NCI-H1694 (cell line): ENCODE measurements at regions not wholly inside any gene's neighbourhood (a gene's known extent, or its start where the extent isn't known, plus 50 kb on each side); places are given as distances from the start of the nearest gene placed in this dataset.
"Not testable (repeated sequence)": the region's sequence is repeated elsewhere in the genome, so short reads cannot be mapped to it uniquely, and the experiment has no call there.

Experiments used
- DNase-seq: peaks from one replicate; lab custom pipeline; 2025; lab: John Stamatoyannopoulos, UW

DNA sequence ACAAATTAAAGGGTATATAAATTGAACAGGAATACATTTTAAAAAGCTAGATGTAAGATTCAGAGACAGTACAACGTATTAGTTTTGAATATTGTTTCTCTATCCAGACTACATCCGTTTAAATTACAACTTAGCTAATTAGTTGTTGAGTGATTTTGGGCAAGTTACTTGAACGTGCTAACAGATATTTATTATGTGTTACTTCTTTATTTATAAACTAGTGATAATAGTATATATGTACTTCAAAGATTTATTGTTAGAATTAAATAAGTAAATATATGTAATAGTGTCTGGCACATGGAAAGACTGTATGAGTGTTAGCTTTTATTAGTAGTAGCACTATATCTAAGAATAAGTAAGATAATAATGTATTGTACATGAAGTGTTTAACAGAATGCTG is 92.0 kb upstream of the GBE1 start:
- DNase-seq: no peak

DNA sequence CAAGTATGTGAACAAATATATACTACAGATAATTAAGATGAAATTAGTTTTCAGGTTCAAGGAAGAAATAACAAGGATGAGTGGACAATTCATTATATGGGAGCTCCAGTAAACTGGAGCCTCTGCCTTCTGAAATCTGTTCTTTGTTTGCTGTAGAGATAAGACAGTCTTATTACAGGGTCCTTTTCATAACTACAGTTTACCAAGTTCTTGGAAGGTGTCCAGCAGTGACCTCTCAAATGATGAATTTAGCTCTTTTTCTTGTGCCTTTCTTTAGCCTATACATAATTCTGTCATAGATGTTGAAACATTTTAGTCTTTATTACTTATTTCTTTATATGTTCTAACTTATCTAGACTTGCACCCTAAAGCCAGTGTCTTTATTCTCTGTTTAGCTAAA is 89.7 kb upstream of the GBE1 start:
- no peak for DNase-seq

DNA sequence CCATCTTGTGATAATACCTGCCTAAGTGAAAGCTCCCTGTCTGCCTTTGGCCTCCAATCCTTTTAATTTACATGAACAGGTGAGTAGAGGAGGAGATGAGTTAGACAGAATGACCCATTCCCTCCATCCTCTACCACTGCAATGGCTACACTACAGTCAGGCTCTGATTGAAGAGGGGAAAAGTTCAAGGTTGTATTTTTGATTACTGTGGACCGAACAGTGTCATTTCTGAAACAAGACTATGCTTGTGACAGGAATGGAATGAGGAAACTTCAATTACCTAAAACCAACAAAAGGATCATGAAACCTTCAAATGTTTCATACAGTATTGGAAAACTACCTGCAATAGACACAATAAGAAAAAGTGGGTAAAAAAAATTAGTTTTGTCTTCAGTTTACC is 85.5 kb upstream of the GBE1 start:
- DNase-seq: no peak

DNA sequence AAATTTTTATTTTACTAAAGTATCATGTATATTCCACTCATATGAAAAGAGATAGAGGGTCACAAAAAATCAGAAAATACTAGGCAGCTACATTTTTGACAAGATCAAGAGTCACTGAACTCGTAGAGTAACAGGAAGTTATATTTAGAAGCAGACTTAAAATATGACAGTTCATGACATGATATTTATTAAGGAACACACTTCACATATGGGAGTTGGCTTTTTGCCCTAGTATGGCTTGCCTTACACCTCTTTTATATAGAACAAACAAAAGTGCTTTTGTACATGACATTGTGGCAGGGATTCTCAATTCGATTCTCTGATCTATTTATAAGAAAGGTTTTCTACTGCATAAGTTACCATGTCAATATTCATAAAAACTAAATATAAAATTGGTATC is 80.1 kb upstream of the GBE1 start:
- no peak for DNase-seq

DNA sequence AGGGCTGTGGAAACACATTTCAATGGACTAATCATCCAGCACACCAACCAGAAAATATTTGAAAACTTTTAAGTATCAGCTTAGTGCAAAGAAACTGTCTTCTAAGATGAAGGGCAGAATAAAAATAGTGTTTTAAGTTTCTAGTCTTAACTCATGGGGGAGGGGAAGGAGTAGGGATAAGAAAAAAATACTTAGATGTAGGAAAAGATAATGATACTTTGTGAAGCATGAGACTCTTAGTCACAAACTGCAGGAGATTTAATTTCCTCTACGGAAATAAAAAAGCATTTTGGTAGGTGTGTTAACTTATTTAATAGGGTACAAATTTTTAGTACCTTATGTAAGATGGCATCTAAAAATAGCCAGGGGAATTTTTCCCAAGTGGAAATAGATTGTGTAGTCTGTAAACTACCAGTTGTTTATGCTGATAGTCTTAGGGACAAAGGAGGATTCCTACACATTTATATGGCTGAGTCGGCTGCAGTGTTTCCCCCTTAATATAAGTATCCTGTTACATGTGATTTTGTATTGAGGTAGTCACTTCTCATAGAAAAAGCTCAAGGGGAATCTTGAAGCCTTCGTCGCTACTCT is 78.2 kb upstream of the GBE1 start:
- DNase-seq: no peak

DNA sequence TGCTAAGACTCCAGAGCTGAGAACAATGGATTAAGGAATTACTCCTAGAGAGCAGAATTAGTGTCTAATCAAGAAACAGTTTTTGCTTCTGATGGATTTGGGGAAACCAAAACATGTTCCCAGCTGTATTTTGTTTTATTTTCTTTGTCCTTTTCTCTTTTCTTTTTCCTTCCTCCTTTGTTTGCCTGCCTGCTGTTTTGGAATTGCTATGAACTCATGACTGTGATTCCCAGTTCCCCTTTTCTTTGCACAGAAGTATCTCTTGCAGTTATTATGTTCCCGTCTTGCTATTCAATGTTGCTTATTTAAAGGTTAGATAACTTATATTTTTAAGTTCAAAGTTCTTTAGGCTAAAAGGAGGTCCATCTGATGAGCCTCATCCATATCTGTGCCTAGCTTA is 77.0 kb upstream of the GBE1 start:
- DNase-seq: no peak

DNA sequence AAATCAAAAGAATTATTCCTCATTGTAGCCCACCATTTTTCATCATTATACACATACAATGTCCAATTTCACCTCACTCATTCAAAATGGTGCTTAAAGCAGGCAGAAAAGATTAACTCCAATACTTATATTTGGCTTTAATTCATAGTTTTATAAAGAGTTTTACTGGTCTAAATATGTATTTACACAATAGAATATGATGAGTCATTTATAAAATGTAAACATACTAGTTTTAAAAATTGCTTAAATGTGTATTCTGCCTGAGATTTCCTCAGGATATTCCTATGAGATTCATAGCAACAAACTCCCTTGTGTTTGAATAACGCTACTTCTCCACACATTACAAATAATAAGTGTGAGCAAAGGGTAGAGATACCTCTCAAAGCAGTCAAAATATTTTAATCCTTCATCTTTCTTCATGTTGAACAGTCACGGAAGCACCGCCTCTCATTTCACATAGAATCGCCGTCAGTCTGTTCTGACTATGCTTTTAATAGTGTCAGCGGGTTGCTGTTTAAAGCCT is 75.7 kb upstream of the GBE1 start:
- DNase-seq: no peak

DNA sequence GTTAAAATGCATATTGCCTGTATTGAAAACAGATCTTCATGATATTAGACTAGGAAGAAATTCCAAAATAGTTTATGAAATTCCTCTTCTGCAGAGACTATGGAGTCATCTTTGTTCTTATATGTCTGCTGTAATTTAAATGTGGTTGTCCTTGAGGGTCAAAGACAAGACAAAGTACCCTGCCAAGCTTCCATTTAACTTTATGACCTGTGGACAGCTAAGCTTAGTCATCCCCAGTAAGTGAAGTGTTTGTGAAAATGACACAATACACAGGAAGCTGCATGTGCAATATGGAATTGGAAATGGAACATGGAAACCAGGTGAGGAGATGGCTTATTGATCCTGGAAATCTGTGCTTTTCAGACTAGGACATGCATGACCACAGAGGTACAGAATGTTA is 68.5 kb upstream of the GBE1 start:
- no peak for DNase-seq

DNA sequence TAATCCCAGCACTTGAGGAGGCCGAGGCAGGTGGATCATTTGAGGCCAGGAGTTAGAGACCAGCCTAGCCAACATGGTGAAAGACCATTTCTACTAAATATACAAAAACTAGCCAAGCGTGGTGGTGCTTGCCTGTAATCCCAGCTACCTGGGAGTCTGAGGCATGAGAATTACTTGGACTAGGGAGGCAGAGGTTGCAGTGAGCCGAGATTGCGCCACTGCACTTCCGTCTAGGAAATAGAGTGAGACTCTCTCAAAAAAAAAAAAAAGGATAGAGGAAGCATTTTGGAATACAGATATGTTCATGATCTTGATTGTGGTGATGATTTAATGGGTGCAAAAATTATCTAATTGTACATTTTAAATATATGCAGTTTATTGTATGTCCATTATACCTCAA is 67.8 kb upstream of the GBE1 start:
- not testable (repeated sequence) for DNase-seq

DNA sequence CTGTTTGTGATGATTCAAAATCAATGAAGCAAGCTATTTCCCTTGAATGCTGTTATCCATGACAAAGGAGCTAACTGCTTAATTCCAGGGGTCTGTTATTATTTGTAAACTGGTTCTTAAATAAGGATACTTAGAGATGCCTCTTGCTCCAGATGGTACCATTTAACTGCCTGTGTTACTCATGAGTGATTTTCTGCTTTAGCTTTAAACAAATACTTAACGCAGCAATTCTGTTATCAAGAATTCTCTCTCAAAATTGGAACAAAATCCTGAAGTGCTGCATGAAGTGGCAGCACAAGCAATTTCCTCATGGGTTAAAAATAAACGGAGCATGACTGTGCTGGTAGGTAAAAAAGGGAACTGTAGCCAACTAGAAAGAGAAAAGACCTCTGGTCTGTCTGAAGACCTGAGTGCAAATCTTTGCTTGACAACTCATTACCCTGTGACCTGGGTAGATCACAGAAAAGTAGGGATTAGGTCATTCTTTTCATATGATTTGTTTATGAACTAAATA is 62.5 kb upstream of the GBE1 start:
- DNase-seq: peak; percentile 0

DNA sequence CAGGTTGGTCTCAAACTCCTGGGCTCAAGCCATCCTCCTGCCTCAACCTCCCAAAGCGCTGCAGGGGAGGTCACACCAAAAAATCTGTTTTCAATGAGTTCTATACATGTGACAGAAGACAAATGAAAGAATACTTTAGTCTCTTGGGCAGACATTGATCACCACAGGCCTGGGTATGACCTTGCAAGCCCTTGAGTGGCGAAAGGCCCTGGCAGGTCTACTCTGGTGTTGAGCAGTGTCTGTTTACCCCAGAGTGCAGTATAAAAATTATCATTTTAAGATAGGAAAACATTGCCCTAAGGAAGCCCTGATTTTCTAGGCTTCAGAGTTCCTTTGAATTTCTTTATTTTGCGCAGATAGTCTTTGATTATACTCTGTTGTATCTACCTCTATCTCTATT is 61.6 kb upstream of the GBE1 start:
- DNase-seq: no peak

DNA sequence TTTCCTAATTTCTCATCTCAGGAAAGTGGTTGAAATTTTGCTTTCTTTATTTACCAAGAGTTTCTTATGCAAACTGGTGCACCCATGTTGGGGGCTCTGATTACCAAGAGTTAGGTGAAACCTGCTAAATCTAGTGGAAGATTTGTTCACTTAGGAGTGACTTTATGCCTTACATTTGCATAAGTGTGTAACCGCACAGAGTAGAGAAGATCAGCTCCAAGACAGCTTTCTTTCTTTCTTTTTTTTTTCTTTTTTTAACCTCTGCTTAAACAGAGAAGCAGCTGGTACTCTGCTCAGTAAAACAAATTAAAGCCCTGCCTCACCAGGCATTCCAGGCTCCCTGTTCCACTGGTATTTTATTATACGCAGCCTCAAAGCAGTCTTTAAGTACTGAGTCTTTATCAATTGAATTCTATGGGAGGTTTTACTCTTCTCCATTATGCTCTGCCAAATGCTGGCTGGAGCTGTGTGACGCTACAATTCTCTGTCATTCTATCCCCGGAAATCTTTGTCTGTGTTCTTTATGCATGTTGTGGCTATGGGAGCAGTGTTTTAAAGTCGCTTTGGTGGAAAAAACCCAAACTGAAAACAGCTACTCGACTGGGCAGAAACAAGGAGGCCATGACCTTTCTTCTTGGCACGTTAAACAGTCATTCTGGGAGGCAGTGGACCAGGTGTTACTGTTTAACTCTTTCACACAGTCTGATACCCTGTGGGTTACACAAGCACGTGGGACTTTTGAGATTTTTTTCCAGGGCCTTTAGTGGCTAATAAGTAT is 55.2 kb upstream of the GBE1 start:
- no peak for DNase-seq

DNA sequence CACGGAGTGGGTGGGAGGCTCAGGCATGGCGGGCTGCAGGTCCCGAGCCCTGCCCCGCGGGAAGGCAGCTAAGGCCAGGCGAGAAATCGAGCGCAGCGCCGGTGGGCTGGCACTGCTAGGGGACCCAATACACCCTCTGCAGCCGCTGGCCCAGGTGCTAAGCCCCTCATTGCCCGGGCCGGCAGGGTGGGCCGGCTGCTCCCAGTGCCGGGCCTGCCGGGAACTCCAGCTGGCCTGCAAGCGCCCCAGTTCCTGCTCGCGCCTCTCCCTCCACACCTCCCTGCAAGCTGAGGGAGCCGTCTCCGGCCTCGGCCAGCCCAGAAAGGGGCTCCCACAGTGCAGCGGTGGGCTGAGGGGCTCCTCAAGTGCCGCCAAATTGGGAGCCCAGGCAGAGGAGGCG is 50.7 kb upstream of the GBE1 start:
- DNase-seq: not testable (repeated sequence)
